ENCODE measurements at regions not wholly inside any gene's neighbourhood (a gene's known extent, or its start where the extent isn't known, plus 50 kb on each side); places are given as distances from the start of the nearest gene placed in this dataset.

GRCh38 chr12:98224584-98225221 lies 290.7 kb upstream of the TMPO start:
- TF ChIP-seq SREBF1 (IDR thresholded peaks at IDR 0.05; ENCODE audit: borderline replicate concordance, low read depth, low read length), result no peak
- no peak for TF ChIP-seq PHB (CRISPR knock-in tag; IDR thresholded peaks at IDR 0.05)
- no peak for TF ChIP-seq SP2 (IDR thresholded peaks at IDR 0.05; ENCODE audit: extremely low read depth, low read depth, low read length, poor library complexity, severe bottlenecking)
- no peak for TF ChIP-seq TARDBP (IDR thresholded peaks at IDR 0.05)
- TF ChIP-seq ZNF780A (CRISPR knock-in tag; IDR thresholded peaks at IDR 0.05), result no peak

Data from K562 (cell line).